ENCODE measurements at regions not wholly inside any gene's neighbourhood (a gene's known extent, or its start where the extent isn't known, plus 50 kb on each side); places are given as distances from the start of the nearest gene placed in this dataset.
"Not testable (repeated sequence)": the region's sequence is repeated elsewhere in the genome, so short reads cannot be mapped to it uniquely, and the experiment has no call there.

- no peaks in the 10 kb centered on the region for H3K4me1 ChIP-seq
- 47% methylated on average over 2 of the region's 2 CpGs for WGBS (ENCODE audit: insufficient coverage, low coverage, low lambda C conversion rate, missing lambda C conversion rate)
- ATAC-seq (no peak), DNase-seq (no peak)
- TF ChIP-seq POLR2A (IDR thresholded peaks at IDR 0.05) = no peak
- TF ChIP-seq, protein P1, sequence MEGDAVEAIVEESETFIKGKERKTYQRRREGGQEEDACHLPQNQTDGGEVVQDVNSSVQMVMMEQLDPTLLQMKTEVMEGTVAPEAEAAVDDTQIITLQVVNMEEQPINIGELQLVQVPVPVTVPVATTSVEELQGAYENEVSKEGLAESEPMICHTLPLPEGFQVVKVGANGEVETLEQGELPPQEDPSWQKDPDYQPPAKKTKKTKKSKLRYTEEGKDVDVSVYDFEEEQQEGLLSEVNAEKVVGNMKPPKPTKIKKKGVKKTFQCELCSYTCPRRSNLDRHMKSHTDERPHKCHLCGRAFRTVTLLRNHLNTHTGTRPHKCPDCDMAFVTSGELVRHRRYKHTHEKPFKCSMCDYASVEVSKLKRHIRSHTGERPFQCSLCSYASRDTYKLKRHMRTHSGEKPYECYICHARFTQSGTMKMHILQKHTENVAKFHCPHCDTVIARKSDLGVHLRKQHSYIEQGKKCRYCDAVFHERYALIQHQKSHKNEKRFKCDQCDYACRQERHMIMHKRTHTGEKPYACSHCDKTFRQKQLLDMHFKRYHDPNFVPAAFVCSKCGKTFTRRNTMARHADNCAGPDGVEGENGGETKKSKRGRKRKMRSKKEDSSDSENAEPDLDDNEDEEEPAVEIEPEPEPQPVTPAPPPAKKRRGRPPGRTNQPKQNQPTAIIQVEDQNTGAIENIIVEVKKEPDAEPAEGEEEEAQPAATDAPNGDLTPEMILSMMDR (IDR thresholded peaks at IDR 0.05) = no peak
- no peak overlapping the region for H3K27ac ChIP-seq
- no peak overlapping the region for H3K4me3 ChIP-seq
- no peaks in the 10 kb centered on the region for H3K9me3 ChIP-seq
- H3K27me3 ChIP-seq = no peaks in the 10 kb centered on the region
- H3K36me3 ChIP-seq = no peaks in the 10 kb centered on the region
- intact Hi-C loops (cut with DNase I) = no loop called here
Measured at GRCh38 chr10:122780391-122780790, 65.3 kb downstream of the CUZD1 start.

DNA sequence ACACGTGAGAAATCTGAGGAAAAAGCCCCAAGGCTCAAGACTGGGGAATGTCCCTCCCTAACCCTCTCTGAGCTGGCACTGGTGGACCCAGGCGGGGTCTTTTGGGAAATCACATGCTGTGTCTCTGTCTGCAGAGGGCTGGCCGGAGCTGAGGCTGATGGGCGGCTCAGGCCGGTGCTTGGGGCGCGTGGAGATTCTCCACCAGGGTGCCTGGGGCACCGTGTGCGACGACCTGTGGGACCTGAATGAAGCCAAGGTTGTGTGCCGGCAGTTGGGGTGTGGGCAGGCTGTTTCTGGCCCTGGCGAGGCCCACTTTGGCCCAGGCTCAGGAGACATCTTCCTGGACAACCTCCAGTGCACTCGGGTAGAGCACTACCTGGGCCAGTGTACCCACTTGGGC is 65.7 kb downstream of the CUZD1 start:
- intact Hi-C loops (cut with DNase I) = no loop called here
- no peaks in the 10 kb centered on the region for H3K36me3 ChIP-seq
- ATAC-seq = no peak
- no peak overlapping the region for H3K27ac ChIP-seq
- no peak overlapping the region for H3K4me3 ChIP-seq
- no peak for DNase-seq
- no peaks in the 10 kb centered on the region for H3K9me3 ChIP-seq
- no peaks in the 10 kb centered on the region for H3K4me1 ChIP-seq
- 33% methylated on average over 2 of the region's 13 CpGs for WGBS (ENCODE audit: insufficient coverage, low coverage, low lambda C conversion rate, missing lambda C conversion rate)
- TF ChIP-seq, protein P1 (IDR thresholded peaks at IDR 0.05) = no peak
- no peak for TF ChIP-seq POLR2A (IDR thresholded peaks at IDR 0.05)
- H3K27me3 ChIP-seq = no peaks in the 10 kb centered on the region

- no peaks in the 10 kb centered on the region for H3K9me3 ChIP-seq
- intact Hi-C loops (cut with DNase I) = no loop called here
- H3K36me3 ChIP-seq = no peaks in the 10 kb centered on the region
- ATAC-seq (no peak), DNase-seq (no peak)
- no peaks in the 10 kb centered on the region for H3K27me3 ChIP-seq
- TF ChIP-seq, protein P1 (IDR thresholded peaks at IDR 0.05) = no peak
- no peak for TF ChIP-seq POLR2A (IDR thresholded peaks at IDR 0.05)
- H3K4me3 ChIP-seq = no peak overlapping the region
- H3K4me1 ChIP-seq = no peaks in the 10 kb centered on the region
- H3K27ac ChIP-seq = no peak overlapping the region
- WGBS (ENCODE audit: insufficient coverage, low coverage, low lambda C conversion rate, missing lambda C conversion rate) = no CpG with 5 or more reads among the region's 14 CpGs
Measured at GRCh38 chr10:122777515-122778059, 68.1 kb downstream of the CUZD1 start.

DNA sequence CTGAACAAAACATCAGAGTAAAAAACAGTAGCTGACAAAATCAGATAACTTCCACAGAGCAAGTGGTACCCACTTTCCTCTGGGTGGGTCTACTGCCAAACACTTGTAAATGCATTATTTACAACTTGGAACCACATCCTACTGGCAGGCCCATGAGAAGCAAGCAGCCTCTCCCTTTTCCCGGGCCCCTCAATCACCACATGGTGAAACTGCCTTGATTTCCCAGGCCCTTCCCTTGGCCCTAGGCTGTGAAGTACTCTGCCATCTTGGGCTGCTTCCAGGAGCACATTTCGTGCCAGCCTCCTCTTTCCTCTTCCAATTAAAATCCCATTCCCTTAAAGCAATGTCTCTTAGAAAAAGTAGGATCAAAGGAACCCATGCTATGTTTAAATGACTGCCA is 71.4 kb downstream of the CUZD1 start:
- H3K27me3 ChIP-seq = no peaks in the 10 kb centered on the region
- ATAC-seq (no peak), DNase-seq (no peak)
- WGBS (ENCODE audit: insufficient coverage, low coverage, low lambda C conversion rate, missing lambda C conversion rate) = 46% methylated on average over 2 of the region's 2 CpGs
- no peak overlapping the region for H3K4me3 ChIP-seq
- intact Hi-C loops (cut with DNase I) = no loop called here
- no peaks in the 10 kb centered on the region for H3K4me1 ChIP-seq
- H3K27ac ChIP-seq = no peak overlapping the region
- TF ChIP-seq, protein P1 (IDR thresholded peaks at IDR 0.05) = no peak
- TF ChIP-seq POLR2A (IDR thresholded peaks at IDR 0.05) = no peak
- no peaks in the 10 kb centered on the region for H3K36me3 ChIP-seq
- H3K9me3 ChIP-seq = no peaks in the 10 kb centered on the region

DNA sequence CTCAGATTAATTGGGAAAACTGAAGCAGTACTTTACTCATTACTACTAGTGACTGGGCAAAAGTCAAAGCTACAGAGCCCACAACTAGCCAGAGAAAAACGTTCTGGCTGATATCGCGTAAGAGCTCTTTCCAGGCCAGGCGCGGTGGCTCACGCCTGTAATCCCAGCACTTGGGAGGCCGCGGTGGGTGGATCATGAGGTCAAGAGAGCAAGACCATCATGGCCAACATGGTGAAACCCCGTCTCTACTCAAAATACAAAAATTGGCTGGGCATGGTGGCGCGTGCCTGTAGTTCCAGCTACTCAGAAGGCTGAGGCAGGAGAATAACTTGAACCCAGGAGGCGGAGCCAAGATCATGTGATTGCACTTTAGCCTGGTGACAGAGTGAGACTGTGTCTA is 71.8 kb upstream of the C10orf120 start:
- ATAC-seq; H3K4me3 ChIP-seq; H3K9me3 ChIP-seq; H3K27ac ChIP-seq; H3K4me1 ChIP-seq; intact Hi-C loops (cut with DNase I); DNase-seq; H3K36me3 ChIP-seq; H3K27me3 ChIP-seq: not testable (repeated sequence)
- 78% methylated on average over 9 of the region's 12 CpGs for WGBS (ENCODE audit: insufficient coverage, low coverage, low lambda C conversion rate, missing lambda C conversion rate)
